Thyroid gland (tissue), 4 donors: ENCODE measurements at regions not wholly inside any gene's neighbourhood (a gene's known extent, or its start where the extent isn't known, plus 50 kb on each side); places are given as distances from the start of the nearest gene placed in this dataset.

Experiments used
- CTCF ChIP-seq, 6 experiments: fragments of 200-600 bp in 3 of 6; fragments of 450-650 bp in 3 of 6; sonication (generic) in 3 of 6; IDR thresholded peaks; one replicate each; pipeline ENCODE4 v1.5.1; 2016 to 2019; ENCODE audit warnings: antibody characterized with exemption in 6 of 6, mild to moderate bottlenecking in 2 of 6, inconsistent platforms in 1 of 6, moderate library complexity in 1 of 6
- POLR2A ChIP-seq, 2 donors: fragments of 450-650 bp; IDR thresholded peaks; one replicate each; pipeline ENCODE4 v1.6.1; 2017; ENCODE audit warnings: antibody characterized with exemption in 2 of 2, mild to moderate bottlenecking in 2 of 2, moderate library complexity in 1 of 2

DNA sequence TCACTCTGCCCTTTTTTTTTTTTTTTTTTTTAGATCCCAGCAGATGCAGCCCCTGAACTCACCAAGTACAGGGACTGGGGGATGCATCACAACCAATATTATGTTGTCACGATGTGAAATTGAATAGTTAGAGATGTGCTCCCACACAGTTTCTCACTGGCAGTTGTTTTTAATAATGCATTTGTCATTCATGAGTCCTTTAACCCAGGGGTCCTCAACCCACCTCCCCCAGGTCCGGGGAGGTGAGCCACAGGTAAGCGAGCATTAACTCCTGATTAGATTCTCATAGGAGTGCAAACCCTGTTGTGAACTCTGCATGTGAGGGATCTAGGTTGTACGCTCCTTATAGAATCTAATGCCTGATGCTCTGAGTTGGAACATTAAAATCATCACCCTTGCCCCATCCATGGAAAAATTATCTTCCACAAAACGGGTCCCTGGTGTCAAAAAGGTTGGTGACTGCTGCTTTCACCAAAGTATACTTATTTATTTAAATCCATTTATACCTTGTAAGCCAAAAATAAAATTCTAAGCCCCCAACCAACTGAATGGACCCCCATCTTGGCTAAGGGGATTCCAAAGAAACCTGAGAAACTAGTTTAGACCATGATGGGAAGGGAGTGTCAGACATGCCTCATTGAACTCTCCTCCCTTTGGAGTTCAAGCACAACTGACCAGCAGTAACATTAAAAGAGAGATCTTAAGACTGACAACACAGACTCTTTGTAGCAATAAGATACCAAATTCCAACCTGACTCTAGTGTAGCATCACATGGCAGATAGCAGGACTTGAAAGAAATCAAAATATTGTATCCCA lies 119.3 kb upstream of the ATP1A1 start:
- TF ChIP-seq CTCF (IDR thresholded peaks at IDR 0.05) (no peak), POLR2A (IDR thresholded peaks at IDR 0.05) (no peak)
